ENCODE measurements at regions not wholly inside any gene's neighbourhood (a gene's known extent, or its start where the extent isn't known, plus 50 kb on each side); places are given as distances from the start of the nearest gene placed in this dataset.

GRCh38 chr5:96194593-96194992, 232.9 kb upstream of the ELL2 start:
- in situ Hi-C loops (cut with MboI) (no loop called here), intact Hi-C loops (cut with micrococcal nuclease; ENCODE audit: unreplicated experiment) (no loop called here)
- H4K20me1 ChIP-seq (ENCODE audit: control insufficient read depth, insufficient read depth), result no peaks in the 10 kb centered on the region
- ChIA-PET CTCF (interaction anchor here (1.5 kb wide), 1 partner anchor 20 kb away, joined by 4 read pairs; no protein-coding TSS in a partner anchor), RAD21 (ENCODE audit: unreplicated experiment) (no interaction called here), POLR2A (no interaction called here), SMC1A (ENCODE audit: uncharacterized antibody, unreplicated experiment) (interaction anchor here (1.1 kb wide), 1 partner anchor 31 kb away, joined by 3 read pairs; no protein-coding TSS in a partner anchor)
- ATAC-seq, result no peak
- FAIRE-seq, result no peak
- no peak overlapping the region for H3K9ac ChIP-seq (ENCODE audit: control insufficient read depth, insufficient read depth, low read length)
- H3K4me1 ChIP-seq (ENCODE audit: control insufficient read depth, insufficient read depth, low read length), result no peaks in the 10 kb centered on the region
- H3K79me2 ChIP-seq (ENCODE audit: control insufficient read depth, insufficient read depth, low read length), result no peaks in the 10 kb centered on the region
- no peaks in the 10 kb centered on the region for H3K27me3 ChIP-seq (replicated peaks in 1 of 2; ENCODE audit: control insufficient read depth in 2 of 2, insufficient read depth in 2 of 2, low read length in 1 of 2)
- BruUV-seq (replicated peaks), result no TSS peak
- no peak overlapping the region for H3K27ac ChIP-seq (ENCODE audit: control insufficient read depth, insufficient read depth)
- H3K4me3 ChIP-seq, result no peak overlapping the region
- DNase-seq (ENCODE audit: low read depth, low spot score), result no peak
- TF ChIP-seq SMAD5 (IDR thresholded peaks at IDR 0.05; ENCODE audit: low read depth), result no peak
- TF ChIP-seq USF1 (IDR thresholded peaks at IDR 0.05; ENCODE audit: borderline replicate concordance, extremely low read length, insufficient read depth, low read depth, low read length), result no peak
- no peak for TF ChIP-seq TCF3 (IDR thresholded peaks at IDR 0.05; ENCODE audit: borderline replicate concordance, insufficient read depth, low read depth, low read length)
- TF ChIP-seq RELA (IDR thresholded peaks at IDR 0.05; ENCODE audit: borderline replicate concordance, partially characterized antibody), result no peak
- TF ChIP-seq PAX5 (IDR thresholded peaks at IDR 0.05; ENCODE audit: borderline replicate concordance, low read depth, low read length), result no peak
- no peak for TF ChIP-seq PRDM15 (CRISPR knock-in tag; IDR thresholded peaks at IDR 0.05)
- no peak for TF ChIP-seq EGR1 (IDR thresholded peaks at IDR 0.05; ENCODE audit: borderline replicate concordance in 1 of 2, low read depth in 2 of 2, low read length in 2 of 2)
- no peak for TF ChIP-seq POLR2A (IDR thresholded peaks at IDR 0.05; ENCODE audit: low read depth, low read length)
- no peak for TF ChIP-seq RFX5 (IDR thresholded peaks at IDR 0.05; ENCODE audit: low read depth, low read length)
- no peak for TF ChIP-seq IKZF2 (IDR thresholded peaks at IDR 0.05)
- TF ChIP-seq SIX5 (IDR thresholded peaks at IDR 0.05; ENCODE audit: low read depth, low read length, severe bottlenecking), result no peak
- TF ChIP-seq CEBPZ (IDR thresholded peaks at IDR 0.05; ENCODE audit: low read depth, low read length), result no peak
- no peak for TF ChIP-seq PML (IDR thresholded peaks at IDR 0.05; ENCODE audit: low read length)
- TF ChIP-seq STAT3 (IDR thresholded peaks at IDR 0.05; ENCODE audit: low read depth, low read length), result no peak
- no peak for TF ChIP-seq MLLT1 (IDR thresholded peaks at IDR 0.05)
- H2AFZ ChIP-seq (ENCODE audit: control insufficient read depth, low read depth, low read length), result no peak overlapping the region
- H3K36me3 ChIP-seq (ENCODE audit: control insufficient read depth in 2 of 2, insufficient read depth in 2 of 2, low read length in 1 of 2), result no peaks in the 10 kb centered on the region
- H3K9me3 ChIP-seq (replicated peaks; ENCODE audit: control insufficient read depth, insufficient read depth, low read length), result no peaks in the 10 kb centered on the region
- H3K4me2 ChIP-seq (ENCODE audit: control insufficient read depth, insufficient read depth), result no peak overlapping the region
